ENCODE measurements at regions not wholly inside any gene's neighbourhood (a gene's known extent, or its start where the extent isn't known, plus 50 kb on each side); places are given as distances from the start of the nearest gene placed in this dataset.

DNA sequence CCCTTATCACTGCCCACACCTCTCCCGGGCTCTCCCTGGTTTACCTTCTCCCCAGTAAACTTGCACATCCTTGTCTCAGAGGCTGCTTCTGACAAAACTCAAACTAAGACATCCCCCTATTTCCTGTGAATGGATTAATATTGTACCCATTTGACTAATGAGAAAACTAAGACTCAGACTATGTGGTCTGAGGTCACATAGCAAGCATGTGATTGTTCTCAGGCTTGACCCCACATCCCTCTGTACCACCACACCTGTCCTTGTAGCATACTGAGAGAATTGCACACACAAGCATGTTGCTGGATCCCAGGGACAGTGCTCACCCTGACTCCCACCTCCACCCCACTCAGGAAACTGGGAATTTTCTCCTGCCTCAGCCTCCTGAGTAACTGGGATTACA, 90.7 kb upstream of the HES1 start:
- intact Hi-C loops (cut with DNase I): no loop called here
- 82 to 85% methylated on average over 1 of the region's 1 CpG for WGBS, 2 donors
- no peaks in the 10 kb centered on the region for H3K36me3 ChIP-seq
- H3K4me1 ChIP-seq: peaks cover 0 to 14% (median 3%) of the 10 kb centered on the region in 3 donors
- H3K27ac ChIP-seq: no peak overlapping the region
- no peak overlapping the region for H3K4me3 ChIP-seq
- peaks cover 0 to 3% (median 0%) of the 10 kb centered on the region in 3 donors for H3K9me3 ChIP-seq
- DNase-seq: no peak
- no peaks in the 10 kb centered on the region for H3K27me3 ChIP-seq
- no peak for TF ChIP-seq POLR2A (IDR thresholded peaks at IDR 0.05)
- TF ChIP-seq, protein P1, sequence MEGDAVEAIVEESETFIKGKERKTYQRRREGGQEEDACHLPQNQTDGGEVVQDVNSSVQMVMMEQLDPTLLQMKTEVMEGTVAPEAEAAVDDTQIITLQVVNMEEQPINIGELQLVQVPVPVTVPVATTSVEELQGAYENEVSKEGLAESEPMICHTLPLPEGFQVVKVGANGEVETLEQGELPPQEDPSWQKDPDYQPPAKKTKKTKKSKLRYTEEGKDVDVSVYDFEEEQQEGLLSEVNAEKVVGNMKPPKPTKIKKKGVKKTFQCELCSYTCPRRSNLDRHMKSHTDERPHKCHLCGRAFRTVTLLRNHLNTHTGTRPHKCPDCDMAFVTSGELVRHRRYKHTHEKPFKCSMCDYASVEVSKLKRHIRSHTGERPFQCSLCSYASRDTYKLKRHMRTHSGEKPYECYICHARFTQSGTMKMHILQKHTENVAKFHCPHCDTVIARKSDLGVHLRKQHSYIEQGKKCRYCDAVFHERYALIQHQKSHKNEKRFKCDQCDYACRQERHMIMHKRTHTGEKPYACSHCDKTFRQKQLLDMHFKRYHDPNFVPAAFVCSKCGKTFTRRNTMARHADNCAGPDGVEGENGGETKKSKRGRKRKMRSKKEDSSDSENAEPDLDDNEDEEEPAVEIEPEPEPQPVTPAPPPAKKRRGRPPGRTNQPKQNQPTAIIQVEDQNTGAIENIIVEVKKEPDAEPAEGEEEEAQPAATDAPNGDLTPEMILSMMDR (IDR thresholded peaks at IDR 0.05): no peak

DNA sequence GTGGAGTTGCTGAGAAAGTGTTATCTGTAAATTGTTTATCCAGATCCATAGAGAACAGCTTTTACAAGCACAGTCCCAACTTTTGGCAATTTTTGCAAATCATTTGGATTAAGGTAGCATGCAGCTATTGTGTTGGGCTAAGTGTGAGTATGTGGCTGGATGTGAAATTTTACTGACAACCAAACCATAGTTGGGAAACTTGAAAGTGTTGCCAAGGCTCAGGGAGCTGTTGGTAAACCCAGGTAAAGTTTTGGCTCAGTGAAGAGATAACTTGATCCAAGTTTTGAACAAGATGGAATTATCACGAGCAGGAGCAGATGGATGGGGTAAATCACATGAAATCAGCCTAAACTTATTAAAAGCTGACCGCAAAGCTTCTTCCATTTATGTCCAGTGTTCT, 90.0 kb upstream of the HES1 start:
- Histone ChIP-seq H3K4me3 (no peak overlapping the region), H3K4me1 (peaks cover 0 to 14% (median 3%) of the 10 kb centered on the region in 3 donors), H3K27me3 (no peaks in the 10 kb centered on the region), H3K9me3 (peaks cover 0 to 8% (median under 1%) of the 10 kb centered on the region in 3 donors), H3K27ac (no peak overlapping the region), H3K36me3 (no peaks in the 10 kb centered on the region)
- no peak for TF ChIP-seq POLR2A (IDR thresholded peaks at IDR 0.05)
- TF ChIP-seq, protein P1 (IDR thresholded peaks at IDR 0.05): no peak
- WGBS, 2 donors: 84 to 88% methylated on average over 2 of the region's 2 CpGs
- intact Hi-C loops (cut with DNase I): no loop called here
- no peak for DNase-seq

DNA sequence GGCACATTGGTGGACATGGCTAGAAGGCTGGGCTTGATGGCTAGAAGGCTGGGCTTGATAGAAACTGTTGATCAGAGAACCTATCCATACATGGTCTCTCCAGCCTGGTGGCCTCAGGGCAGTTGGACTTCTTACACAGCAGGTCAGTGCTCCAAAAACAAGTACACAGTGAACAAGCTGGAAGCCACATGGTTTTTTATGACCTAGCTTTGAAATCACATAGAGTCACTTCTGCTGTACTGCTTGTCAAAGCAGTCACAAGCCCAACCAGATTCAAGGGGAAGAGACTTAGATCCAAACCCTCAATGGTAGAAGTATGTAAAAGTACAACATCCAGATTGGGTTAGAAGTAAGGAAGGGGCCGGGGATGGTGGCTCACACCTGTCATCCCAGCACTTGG, 89.4 kb upstream of the HES1 start:
- H3K4me1 ChIP-seq: peaks cover 0 to 14% (median 3%) of the 10 kb centered on the region in 3 donors

DNA sequence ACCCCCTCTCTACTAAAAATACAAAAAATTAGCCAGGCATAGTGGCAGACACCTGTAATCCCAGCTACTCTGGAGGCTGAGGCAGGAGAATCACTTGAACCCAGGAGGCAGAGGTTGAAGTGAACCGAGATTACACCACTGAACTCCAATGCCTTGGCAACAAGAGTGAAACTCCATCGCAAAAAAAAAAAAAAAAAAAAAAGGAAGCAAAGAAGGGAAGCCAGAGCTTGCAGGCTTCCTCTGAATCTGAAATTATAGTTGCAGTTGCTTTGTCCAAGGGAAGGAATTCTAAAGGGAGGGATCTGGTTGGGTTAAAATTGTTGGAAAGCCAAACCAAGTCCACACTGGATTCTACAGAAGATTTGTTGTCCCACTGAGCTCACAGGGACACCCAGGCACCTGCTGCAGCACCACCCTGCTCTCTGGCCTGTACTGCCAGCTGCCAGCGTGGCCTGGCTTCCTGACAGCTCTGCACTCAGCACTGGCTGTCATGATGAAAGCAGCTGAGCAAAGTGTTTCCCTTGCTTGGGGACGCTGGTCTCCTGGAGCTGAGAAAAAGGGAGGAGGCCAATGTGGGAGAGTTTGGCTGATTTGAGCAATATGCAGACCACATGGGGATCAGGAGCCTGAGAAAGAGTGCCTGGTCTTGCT, 88.8 kb upstream of the HES1 start:
- peak overlapping the region in 1 of 4 donors; percentile 40 for H3K27ac ChIP-seq
- no peak for TF ChIP-seq POLR2A (IDR thresholded peaks at IDR 0.05)
- TF ChIP-seq, protein P1 (IDR thresholded peaks at IDR 0.05): no peak
- H3K4me1 ChIP-seq: peaks cover 0 to 14% (median 3%) of the 10 kb centered on the region in 3 donors
- 15 to 49% methylated on average over 2 to 4 of the region's 4 CpGs for WGBS, 2 donors
- no peak for DNase-seq
- H3K27me3 ChIP-seq: no peaks in the 10 kb centered on the region
- H3K9me3 ChIP-seq: peaks cover 0 to 20% (median 8%) of the 10 kb centered on the region in 3 donors
- no peaks in the 10 kb centered on the region for H3K36me3 ChIP-seq
- H3K4me3 ChIP-seq: no peak overlapping the region
- intact Hi-C loops (cut with DNase I): no loop called here

More for the DNA sequence above, 89.4 kb upstream of the HES1 start:
- Histone ChIP-seq H3K9me3 (peaks cover 0 to 14% (median 7%) of the 10 kb centered on the region in 3 donors), H3K27me3 (no peaks in the 10 kb centered on the region), H3K36me3 (no peaks in the 10 kb centered on the region), H3K4me3 (no peak overlapping the region), H3K27ac (no peak overlapping the region)
- no peak for DNase-seq
- whole genome bisulfite sequencing, 2 donors: 88 to 100% methylated on average over 1 of the region's 1 CpG
- intact Hi-C loops (cut with DNase I): no loop called here
- TF ChIP-seq, protein P1 (IDR thresholded peaks at IDR 0.05): no peak

DNA sequence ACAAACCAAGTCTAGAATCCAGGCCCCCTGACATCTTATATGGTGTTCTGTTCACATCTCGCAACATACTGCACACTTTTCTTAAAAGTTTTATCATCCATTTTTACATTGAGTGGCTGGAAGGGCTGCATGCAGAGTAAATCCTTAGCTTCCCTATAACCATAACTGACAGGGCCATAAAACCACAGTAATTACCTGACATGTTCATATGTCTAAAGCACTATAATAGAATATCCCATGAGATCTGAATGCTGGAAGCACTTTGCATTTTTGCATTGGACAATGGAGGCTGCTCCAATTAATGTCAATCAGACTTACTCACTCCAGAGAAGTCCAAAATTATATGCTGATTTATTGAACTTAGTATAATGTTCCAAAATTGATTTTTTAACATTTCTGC, 86.6 kb upstream of the HES1 start:
- 91 to 95% methylated on average over 1 of the region's 1 CpG for WGBS, 2 donors
- TF ChIP-seq POLR2A (IDR thresholded peaks at IDR 0.05): no peak
- TF ChIP-seq, protein P1 (IDR thresholded peaks at IDR 0.05): no peak
- no peak overlapping the region for H3K27ac ChIP-seq
- H3K9me3 ChIP-seq: peaks cover 0 to 20% (median 8%) of the 10 kb centered on the region in 3 donors
- H3K36me3 ChIP-seq: no peaks in the 10 kb centered on the region
- peaks cover 0 to 14% (median 3%) of the 10 kb centered on the region in 3 donors for H3K4me1 ChIP-seq
- intact Hi-C loops (cut with DNase I): no loop called here
- peaks cover 0 to 3% (median 0%) of the 10 kb centered on the region in 4 donors for H3K27me3 ChIP-seq
- no peak overlapping the region for H3K4me3 ChIP-seq
- no peak for DNase-seq

Measured in esophagus squamous epithelium (tissue), 5 donors.